HG02678 (cell line): ENCODE measurements at regions not wholly inside any gene's neighbourhood (a gene's known extent, or its start where the extent isn't known, plus 50 kb on each side); places are given as distances from the start of the nearest gene placed in this dataset.
"Not testable (repeated sequence)": the region's sequence is repeated elsewhere in the genome, so short reads cannot be mapped to it uniquely, and the experiment has no call there.

ENCODE experiments used
- ATAC-seq: cut with Tn5 transposase; IDR thresholded peaks from one replicate; pipeline ENCODE4 v1.9.1; 2021; ENCODE audit warnings: mild to moderate bottlenecking, moderate library complexity; ENCODE audit not compliant: unreplicated experiment

- no peak for ATAC-seq
These were observed 378.8 kb downstream of the MED13L start for GRCh38 chr12:115898670-115899069.

GRCh38 chr12:115897729-115898128 is 379.8 kb downstream of the MED13L start:
- ATAC-seq = no peak

GRCh38 chr12:115895247-115895646 is 382.2 kb downstream of the MED13L start:
- no peak for ATAC-seq

GRCh38 chr12:115891556-115892164 is 385.8 kb downstream of the MED13L start:
- ATAC-seq = no peak

DNA sequence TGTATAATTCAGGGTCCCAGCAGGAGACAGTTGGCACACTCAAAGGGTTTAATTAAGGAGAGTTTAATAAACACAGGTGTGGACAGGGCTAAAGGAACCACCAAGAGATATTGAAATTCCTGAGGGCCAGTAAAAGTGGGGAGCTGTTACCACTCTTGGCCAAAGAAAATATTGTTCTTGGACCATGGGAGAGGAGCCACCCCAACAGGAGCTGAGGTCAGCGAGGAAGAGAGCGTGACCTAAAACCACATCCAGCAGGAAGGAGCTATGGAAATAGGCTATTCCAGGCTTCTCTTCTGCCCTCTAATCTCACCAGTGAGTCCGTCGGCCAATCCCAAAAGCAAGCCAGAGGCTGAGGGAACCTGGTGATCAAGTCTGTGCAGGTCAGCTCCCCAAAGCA is 390.8 kb downstream of the MED13L start:
- no peak for ATAC-seq

GRCh38 chr12:115885040-115885690 is 392.3 kb downstream of the MED13L start:
- ATAC-seq = no peak

DNA sequence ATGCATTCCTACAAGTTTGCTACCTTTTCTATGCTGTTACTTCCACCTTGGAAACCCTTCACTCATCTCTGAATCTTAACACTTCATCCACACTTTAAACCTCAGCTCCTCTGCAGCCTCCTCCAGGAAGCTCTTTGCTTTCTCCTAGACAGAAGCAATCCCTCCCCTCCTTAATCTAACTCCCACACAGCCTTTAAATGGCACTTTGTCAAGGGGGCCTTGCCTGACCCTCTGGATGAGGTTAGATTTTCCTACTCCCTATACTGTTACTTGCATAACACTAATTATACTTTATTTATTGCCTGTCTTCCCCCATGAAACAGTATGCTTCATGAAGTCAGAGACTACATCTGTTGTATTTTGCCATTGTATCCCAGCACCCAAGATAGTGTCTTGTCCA is 394.6 kb downstream of the MED13L start:
- no peak for ATAC-seq

GRCh38 chr12:115880238-115880637 is 397.3 kb downstream of the MED13L start:
- no peak for ATAC-seq

- no peak for ATAC-seq
These were observed 398.1 kb downstream of the MED13L start for GRCh38 chr12:115879354-115879753.

GRCh38 chr12:115873451-115874082 is 403.9 kb downstream of the MED13L start:
- ATAC-seq = no peak

GRCh38 chr12:115872919-115873357 is 404.6 kb downstream of the MED13L start:
- no peak for ATAC-seq

DNA sequence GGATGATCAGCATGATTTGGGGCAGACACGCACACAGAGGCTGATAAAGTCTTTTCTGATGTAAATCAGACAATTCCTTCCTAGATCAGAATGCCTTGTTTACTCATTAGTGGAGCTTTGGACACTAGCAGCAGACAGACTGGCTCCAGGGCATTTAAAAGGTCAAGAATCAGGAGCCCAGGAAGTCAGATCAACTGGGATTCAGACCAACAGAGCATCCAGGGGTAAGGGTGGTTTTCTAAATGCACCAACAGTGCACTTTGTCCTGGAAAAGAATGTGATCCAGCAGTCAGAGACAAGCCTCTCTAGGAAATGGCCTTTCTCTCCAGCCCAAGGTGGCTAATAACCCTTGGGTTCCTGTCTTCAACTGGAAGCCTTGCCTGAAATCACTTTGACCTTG is 405.3 kb downstream of the MED13L start:
- no peak for ATAC-seq

GRCh38 chr12:115871714-115872113 is 405.8 kb downstream of the MED13L start:
- ATAC-seq = no peak

GRCh38 chr12:115870510-115870909 is 407.0 kb downstream of the MED13L start:
- no peak for ATAC-seq

- ATAC-seq = no peak
These were observed 407.5 kb downstream of the MED13L start for GRCh38 chr12:115870021-115870420.

DNA sequence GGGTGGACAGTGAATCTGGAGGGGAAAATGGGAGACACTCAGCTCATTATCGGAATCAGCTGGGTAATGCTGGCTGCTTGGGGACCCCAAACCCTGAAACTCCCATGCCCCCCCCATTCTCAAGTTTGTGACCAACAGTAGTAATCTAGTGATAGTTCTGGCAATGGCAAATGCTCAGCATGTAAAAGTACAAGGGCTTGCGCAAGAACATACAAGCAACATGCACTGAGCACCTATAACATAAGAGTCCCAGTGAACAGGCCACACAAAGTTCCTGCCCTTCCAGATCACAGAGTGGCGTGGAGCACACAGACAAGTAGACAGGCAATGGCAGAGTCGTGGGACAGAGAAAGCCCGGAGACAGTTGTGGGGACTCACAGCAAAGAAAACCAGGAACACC is 407.9 kb downstream of the MED13L start:
- no peak for ATAC-seq

- no peak for ATAC-seq
These were observed 408.9 kb downstream of the MED13L start for GRCh38 chr12:115868624-115869023.

- ATAC-seq = no peak
These were observed 409.6 kb downstream of the MED13L start for GRCh38 chr12:115867854-115868253.

DNA sequence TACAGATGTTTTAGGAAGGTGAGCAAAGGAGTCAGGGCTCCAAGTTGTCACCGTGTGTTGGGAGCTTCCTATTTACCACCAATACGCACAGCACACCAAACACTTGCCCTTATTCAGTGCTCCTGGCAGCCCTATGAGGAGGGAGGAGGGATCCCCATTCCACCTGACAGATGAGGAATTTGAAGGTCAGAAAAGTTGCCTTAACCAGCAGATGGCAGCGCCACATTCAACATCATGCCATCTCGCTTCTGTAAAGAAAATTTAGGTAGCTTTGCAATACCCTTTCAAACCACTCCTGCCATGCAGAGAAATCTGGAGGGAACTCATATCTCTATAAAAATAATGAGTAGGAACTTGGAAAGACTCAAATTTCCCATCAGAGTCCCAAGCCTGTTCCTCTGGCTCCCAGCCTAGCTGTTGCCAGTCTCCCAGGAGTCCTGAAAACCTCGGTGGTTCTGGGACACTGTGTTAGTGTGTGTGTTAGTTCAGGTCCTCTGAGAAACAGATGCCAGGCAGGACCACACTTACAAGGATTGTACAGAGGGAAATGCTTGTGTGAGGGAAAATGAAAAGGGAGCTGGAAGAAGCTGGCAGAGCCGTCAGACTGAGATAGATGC is 410.5 kb downstream of the MED13L start:
- ATAC-seq = no peak

- ATAC-seq = not testable (repeated sequence)
These were observed 411.2 kb downstream of the MED13L start for GRCh38 chr12:115866281-115866680.

- ATAC-seq = no peak
These were observed 413.1 kb downstream of the MED13L start for GRCh38 chr12:115864396-115864795.

GRCh38 chr12:115860619-115861018 is 416.9 kb downstream of the MED13L start:
- no peak for ATAC-seq
